Hepatocyte (in vitro differentiated cells): ENCODE measurements at regions not wholly inside any gene's neighbourhood (a gene's known extent, or its start where the extent isn't known, plus 50 kb on each side); places are given as distances from the start of the nearest gene placed in this dataset.

Experiments used
- CTCF ChIP-seq: fragments of 200-600 bp; sonication (generic); IDR thresholded peaks from 2 replicates; pipeline ENCODE4 v1.5.1; 2016; ENCODE audit warnings: antibody characterized with exemption, mild to moderate bottlenecking; ENCODE audit not compliant: poor library complexity
- EZH2 ChIP-seq: fragments of 200-600 bp; sonication (generic); IDR thresholded peaks from 2 replicates; pipeline ENCODE4 v1.6.1; 2016; ENCODE audit warnings: antibody characterized with exemption, mild to moderate bottlenecking, borderline replicate concordance
- EZH2phosphoT487 ChIP-seq: fragments of 200-600 bp; sonication (generic); IDR thresholded peaks from one replicate; pipeline ENCODE4 v1.6.1; 2018; ENCODE audit warnings: antibody characterized with exemption, mild to moderate bottlenecking, low read depth, moderate library complexity; ENCODE audit not compliant: unreplicated experiment, severe bottlenecking

- TF ChIP-seq CTCF (no peak), EZH2phosphoT487 (no peak), EZH2 (no peak)
Observed at GRCh38 chr6:33908025-33908424, 104.2 kb upstream of the MLN start.
